ENCODE measurements at regions not wholly inside any gene's neighbourhood (a gene's known extent, or its start where the extent isn't known, plus 50 kb on each side); places are given as distances from the start of the nearest gene placed in this dataset.

DNA sequence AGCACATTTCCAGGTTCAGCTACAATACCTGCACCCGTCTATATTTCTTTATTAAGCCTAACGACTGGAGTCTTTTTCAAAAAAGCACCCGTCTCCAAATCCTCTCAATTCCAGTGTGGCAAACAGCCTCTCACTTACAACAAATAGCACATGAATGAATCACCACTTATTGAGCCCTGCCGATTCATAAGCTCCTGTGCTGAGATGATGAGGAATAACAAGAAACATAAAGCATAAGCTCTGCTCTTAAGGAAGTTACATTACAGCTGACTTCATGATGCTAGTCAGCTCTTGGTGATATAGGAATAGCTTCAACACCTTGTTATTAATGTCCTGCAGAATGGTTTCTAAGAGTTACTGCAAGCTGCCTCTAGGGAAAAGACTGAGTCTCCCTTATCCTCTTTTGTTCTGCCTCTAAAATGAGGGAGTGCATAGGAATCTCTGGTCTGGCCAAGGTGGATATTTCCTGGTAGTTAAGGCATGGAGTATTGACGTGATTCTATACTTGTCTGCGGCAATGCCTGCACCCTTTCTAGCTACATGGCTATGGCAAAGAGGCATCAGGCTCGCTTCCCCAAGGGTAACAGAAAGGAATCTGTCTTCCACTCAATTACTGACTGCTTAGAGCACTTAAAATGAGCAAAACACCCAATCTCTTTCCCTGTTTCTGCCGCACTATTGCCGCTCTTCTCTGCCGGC is 195.7 kb downstream of the KLF12 start:
- no peaks in the 10 kb centered on the region for H3K36me3 ChIP-seq
- DNase-seq: peak; percentile 18
- H3K27me3 ChIP-seq: no peaks in the 10 kb centered on the region
- no peaks in the 10 kb centered on the region for H3K9me3 ChIP-seq
- H3K4me3 ChIP-seq: no peak overlapping the region

DNA sequence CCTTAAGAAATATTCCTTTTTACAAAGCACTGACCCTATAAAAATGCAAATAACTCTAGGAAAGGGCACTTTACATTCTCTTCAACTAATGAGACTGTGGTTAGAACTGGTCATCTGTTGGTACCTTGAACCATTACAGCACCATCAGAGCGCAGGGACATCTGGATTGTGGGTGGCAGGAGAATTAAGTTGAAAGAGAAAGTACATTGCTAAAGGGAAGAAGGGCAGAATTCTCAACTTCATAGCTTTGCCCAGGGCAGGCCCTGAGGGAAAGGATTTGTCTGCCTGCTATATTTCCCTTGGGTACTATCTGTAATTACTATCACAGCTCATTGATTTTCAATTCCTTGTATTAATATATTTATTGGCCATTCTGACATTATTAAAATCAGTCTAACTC is 196.8 kb downstream of the KLF12 start:
- DNase-seq: no peak
- Histone ChIP-seq H3K4me3 (no peak overlapping the region), H3K27me3 (no peaks in the 10 kb centered on the region), H3K9me3 (no peaks in the 10 kb centered on the region), H3K36me3 (no peaks in the 10 kb centered on the region)

DNA sequence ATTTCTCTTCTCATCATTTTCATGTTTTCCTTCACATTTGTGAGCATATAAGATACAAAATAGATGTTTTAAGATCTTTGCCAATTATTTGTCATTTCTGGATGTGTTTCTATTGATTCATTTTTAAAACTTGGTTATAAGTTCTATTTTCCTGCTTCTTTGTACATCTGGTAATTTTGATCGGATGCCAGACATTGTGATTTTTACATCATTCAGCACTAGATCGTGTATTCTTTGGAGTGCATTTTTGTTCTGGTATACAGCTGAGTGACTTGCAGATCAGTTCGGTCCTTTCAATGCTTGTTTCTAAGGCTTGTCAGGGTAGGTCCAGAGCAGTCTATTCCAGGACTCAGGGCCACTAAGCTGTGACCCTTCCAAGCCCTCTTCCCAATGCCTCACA is 198.2 kb downstream of the KLF12 start:
- Histone ChIP-seq H3K9me3 (no peaks in the 10 kb centered on the region), H3K27me3 (no peaks in the 10 kb centered on the region), H3K36me3 (no peaks in the 10 kb centered on the region), H3K4me3 (no peak overlapping the region)
- DNase-seq: no peak

DNA sequence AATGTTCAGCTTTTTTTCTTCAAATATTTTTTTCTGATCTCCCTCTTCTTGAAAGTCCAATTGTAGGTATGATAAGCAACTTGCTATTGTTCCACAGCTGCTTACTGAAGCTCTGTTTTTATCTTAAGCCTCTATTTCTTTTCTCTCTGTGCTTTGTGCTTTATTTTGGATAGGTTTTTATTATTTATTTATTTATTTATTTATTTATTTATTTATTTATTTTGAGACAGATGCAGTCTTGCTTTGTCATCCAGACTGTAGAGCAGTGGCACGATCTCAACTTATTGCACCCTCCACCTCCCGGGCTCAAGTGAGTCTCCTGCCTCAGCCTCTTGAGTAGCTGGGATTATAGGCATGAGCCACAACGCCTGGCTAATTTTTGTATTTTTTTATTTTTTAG is 199.4 kb downstream of the KLF12 start:
- Histone ChIP-seq H3K9me3 (no peaks in the 10 kb centered on the region), H3K4me3 (no peak overlapping the region), H3K27me3 (no peaks in the 10 kb centered on the region), H3K36me3 (no peaks in the 10 kb centered on the region)
- DNase-seq: no peak

DNA sequence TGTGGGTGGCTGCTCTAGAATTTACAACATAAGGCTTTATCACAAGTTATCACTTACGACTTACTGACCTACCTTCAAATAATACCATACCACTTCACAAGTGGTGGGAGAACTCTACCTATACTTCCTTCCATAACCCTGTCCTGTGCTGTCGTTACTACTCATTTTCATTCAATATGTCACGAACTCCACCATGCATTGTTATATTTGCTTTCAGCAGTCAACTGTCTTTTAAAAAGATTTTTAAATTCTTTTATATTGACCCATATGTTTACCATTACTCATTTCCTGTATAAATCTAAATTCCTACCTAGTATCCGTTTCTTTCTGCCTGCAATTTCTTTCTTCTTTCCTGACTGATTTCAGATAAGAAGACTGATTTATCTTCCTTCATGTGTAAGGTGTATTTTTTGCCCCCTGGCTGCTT is 200.0 kb downstream of the KLF12 start:
- no peak overlapping the region for H3K4me3 ChIP-seq
- H3K9me3 ChIP-seq: no peaks in the 10 kb centered on the region
- H3K27me3 ChIP-seq: no peaks in the 10 kb centered on the region
- no peaks in the 10 kb centered on the region for H3K36me3 ChIP-seq
- DNase-seq: no peak

DNA sequence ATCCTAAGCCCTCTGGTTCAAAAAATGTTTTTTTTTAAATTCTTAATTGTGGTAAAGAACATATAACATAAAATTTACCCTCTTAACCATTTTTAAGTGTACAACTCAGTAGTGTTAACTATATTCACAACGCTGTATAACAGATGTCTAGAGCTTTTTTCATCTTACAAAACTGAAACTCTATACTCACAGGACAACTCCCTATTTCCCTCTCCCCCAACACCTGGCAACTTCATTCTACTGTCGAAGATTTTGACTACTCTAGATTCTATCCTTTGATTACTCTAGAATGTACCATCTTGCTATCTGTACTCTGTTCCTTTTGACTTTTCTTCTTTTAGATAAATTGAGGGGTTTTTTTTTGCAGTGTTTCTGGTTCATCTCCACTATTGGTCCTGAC is 200.4 kb downstream of the KLF12 start:
- Histone ChIP-seq H3K4me3 (no peak overlapping the region), H3K36me3 (no peaks in the 10 kb centered on the region), H3K27me3 (no peaks in the 10 kb centered on the region), H3K9me3 (no peaks in the 10 kb centered on the region)
- no peak for DNase-seq

DNA sequence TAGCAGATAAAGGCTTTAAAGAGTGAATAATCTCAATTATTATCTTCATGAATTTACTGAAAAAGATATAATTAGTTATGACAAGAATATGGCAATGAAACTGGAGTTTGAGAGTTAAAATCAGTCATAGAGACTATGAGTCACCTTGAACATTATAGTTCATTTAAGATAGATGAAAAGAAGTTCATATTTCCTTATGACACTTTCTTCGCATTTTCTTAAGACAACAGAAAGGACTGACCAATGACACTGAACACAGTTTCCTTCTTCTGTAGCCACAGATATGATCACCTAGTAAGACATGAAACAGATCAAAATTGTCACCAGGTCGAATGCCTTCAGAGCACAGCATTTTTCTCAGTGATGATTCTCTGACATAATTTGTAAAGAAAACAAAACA is 202.1 kb downstream of the KLF12 start:
- H3K9me3 ChIP-seq: no peaks in the 10 kb centered on the region; the same call in 1 of the 2 replicates
- no peak for DNase-seq
- H3K36me3 ChIP-seq: no peaks in the 10 kb centered on the region
- no peaks in the 10 kb centered on the region for H3K27me3 ChIP-seq
- H3K4me3 ChIP-seq: no peak overlapping the region

DNA sequence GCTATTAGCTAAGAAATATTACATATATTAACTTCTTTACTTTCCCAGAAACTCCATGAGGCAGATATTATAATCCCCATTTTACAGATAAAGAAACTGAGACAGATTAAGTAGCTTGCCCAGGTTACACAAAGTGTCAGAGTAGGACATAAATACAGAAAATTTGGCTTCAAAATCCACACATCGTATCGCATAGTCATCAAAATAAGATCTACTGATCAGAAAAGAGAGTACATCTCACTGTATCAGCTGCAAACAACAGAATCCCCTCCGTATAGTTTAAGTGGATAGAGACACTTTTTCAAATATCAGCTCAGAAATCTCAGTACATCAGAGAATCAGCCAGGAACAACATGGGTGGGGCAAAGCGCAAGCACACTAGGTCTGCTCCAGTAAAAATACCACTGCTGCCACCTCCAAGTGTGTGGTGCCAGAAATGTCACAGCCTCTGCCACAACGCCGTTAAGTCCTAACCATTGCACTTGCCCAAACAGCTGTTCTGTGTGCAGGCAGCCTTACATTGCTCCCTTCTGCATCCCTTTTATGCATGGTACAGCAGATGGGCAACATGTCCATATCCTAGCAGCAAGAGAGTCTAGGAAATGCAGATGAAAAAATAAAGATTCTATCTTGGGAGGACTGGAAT is 204.8 kb downstream of the KLF12 start:
- Histone ChIP-seq H3K9me3 (no peaks in the 10 kb centered on the region; the same call in 1 of the 2 replicates), H3K27me3 (no peaks in the 10 kb centered on the region), H3K4me3 (no peak overlapping the region), H3K36me3 (no peaks in the 10 kb centered on the region)
- no peak for DNase-seq

DNA sequence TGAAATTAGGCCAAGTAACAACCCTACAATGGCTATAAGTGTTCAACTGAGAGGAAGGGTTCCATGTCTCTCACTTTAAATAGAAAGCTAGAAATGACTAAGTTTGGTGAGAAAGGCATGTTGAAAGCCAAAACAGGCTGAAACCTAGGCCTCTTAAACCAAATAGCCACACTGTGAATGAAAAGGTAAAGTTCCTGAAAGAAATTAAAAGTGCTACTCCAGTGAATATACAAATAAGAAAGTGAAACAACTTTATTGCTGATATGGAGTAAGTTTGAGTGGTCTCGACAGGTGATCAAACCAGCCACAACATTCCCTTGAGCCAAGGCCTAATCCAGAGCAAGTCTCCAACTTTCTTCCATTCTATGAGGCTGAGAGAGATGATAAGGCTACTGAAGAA is 209.6 kb downstream of the KLF12 start:
- DNase-seq: no peak
- no peaks in the 10 kb centered on the region for H3K36me3 ChIP-seq
- no peak overlapping the region for H3K4me3 ChIP-seq
- H3K27me3 ChIP-seq: no peaks in the 10 kb centered on the region
- H3K9me3 ChIP-seq: no peaks in the 10 kb centered on the region; the same call in 1 of the 2 replicates

DNA sequence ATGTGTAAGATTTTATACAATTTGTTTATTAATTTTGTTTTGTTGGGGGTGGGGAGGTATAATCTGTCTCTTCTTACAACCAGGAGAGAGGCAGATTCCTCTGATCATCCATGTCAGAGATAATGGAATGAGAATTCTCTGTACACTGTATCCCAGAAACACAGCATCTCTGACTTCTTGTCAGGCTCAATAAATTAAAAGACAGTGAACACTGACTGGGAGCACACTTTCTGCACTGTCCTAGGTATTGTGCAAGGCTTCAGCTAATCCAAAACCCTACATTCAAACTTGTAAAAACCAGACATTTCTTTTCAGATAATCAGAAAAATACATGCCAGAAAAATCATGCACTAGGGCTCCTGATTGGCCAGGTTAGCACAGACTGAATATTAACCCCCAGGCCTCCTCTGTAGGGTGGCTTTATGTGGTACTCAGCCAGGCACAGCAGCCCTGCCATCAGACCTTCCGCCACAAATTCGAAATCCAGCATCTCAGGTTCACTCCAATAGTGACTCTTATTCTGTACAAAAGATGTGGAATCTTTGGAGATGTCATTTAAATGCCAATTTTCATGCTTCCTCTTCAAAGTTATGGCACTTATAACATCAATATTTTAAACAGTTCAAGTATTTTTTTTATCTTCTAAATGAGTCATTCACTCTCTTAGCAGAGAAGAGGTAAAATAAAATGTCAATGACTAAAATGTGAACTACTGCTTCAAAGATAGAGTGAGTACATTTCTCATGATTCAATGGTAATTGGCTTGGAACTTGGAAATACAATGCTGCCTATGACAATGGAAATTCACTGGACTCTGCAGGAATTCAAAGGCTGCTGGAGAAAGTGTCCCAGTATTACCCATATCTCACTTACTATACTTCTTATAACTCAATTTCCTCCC is 211.5 kb downstream of the KLF12 start:
- H3K9me3 ChIP-seq: no peaks in the 10 kb centered on the region
- H3K4me3 ChIP-seq: no peak overlapping the region
- H3K27me3 ChIP-seq: no peaks in the 10 kb centered on the region
- H3K36me3 ChIP-seq: no peaks in the 10 kb centered on the region
- no peak for DNase-seq

DNA sequence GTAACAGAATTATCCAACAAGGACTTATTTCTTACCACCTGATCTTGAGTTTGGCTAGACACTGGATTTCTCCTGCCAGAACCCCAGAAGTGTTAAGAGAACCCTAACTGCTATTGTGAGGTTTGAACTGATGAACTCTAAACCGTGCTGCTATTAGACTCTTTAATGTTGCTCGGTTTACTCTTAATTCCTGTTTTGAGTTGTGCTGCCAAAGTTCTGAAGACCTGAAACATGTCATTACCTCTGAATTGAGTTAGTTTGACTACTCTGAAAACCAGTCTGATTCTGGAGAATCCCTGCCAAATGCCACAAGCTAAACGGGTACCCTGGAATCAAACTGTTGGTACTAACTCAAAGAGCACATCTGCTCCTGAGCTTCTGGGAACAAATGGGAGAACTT is 215.5 kb downstream of the KLF12 start:
- no peaks in the 10 kb centered on the region for H3K27me3 ChIP-seq
- no peaks in the 10 kb centered on the region for H3K36me3 ChIP-seq
- no peaks in the 10 kb centered on the region for H3K9me3 ChIP-seq
- DNase-seq: no peak
- no peak overlapping the region for H3K4me3 ChIP-seq

DNA sequence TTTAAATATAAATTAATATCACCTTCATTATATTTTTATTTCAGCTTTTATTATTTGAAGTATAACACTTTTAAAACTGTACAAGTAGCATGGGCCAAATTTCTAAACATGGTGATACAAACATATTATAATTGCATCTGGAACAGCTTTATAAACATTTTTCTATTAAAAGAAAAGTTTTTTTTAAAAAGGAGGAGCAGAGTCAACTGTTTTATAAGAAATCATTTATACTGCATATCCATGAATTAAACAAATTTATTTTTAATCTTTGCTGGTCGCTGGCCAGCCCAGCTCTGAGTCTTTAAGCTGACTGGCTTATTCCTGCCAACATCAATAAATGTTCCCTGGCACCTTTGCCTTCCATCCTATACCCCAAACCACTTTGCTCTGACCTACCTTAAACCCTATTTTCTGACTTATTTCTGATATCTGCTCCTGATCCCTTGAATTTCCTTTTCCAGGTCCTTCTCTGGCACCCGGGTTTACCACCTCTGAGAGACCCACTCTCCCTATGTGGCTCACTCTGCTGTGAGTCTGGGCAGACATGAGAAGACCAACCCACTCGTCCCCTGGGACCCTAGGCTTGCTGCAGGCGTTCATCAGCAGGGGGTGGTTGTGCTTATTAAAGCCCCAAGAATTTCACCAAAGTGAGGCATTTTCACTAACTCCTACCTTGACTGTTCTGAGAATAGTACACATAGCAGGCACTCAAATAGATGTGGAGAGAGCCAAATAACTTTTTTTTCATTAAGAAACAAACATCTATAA is 220.3 kb downstream of the KLF12 start:
- no peak overlapping the region for H3K4me3 ChIP-seq
- no peaks in the 10 kb centered on the region for H3K9me3 ChIP-seq
- H3K27me3 ChIP-seq: no peaks in the 10 kb centered on the region
- peak; percentile 14 for DNase-seq
- no peaks in the 10 kb centered on the region for H3K36me3 ChIP-seq

DNA sequence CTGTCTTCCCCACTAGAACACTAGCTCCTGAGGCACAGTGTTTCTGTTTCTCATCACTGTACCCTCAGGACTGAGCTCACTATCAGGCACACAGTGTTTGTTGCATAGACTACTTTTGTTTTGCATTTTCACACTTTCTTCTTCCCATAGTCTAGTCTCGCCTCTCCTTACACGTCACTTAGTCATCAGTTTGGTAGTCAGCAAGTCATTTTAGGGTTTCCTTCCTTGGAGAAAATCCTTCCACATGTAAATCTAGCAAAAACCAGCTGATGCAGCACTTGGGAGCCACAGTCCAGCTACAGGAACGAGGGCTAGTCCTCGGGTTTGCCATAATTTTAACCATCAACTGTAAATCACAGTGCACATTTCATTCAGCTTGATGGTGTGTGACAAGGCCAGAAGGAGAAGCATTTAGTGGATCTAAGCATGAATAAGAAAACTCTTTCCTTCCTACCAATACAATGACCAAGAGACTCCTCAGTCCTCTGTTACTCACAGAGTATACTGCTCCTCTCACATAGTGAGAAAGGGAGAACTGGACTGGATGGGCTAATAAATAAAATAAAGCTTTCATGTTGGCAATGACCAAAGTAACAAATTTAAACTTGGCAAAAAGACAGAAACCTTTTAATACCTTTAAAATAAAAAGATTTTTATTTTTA is 221.0 kb downstream of the KLF12 start:
- H3K27me3 ChIP-seq: no peaks in the 10 kb centered on the region
- DNase-seq: no peak
- no peak overlapping the region for H3K4me3 ChIP-seq
- H3K9me3 ChIP-seq: no peaks in the 10 kb centered on the region
- H3K36me3 ChIP-seq: no peaks in the 10 kb centered on the region

DNA sequence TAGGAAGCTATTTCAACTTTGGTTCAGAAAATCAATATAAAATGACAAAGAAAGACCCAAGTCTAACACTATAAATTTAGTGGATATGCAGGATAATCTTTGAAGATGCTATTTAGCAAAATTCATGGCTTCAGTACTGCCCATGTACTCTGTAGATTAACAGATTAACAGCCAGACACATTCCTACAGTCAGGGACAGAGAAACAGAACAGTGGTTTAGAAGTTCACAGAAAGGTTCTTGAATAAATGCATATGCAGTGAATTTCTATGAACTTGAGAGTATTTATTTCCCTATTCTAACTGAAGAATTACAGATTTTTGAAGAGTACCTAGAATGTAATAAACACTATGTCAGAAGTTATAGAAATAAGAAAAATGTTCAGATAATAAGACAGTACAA is 222.8 kb downstream of the KLF12 start:
- Histone ChIP-seq H3K9me3 (no peaks in the 10 kb centered on the region), H3K27me3 (no peaks in the 10 kb centered on the region), H3K4me3 (no peak overlapping the region), H3K36me3 (no peaks in the 10 kb centered on the region)
- no peak for DNase-seq

DNA sequence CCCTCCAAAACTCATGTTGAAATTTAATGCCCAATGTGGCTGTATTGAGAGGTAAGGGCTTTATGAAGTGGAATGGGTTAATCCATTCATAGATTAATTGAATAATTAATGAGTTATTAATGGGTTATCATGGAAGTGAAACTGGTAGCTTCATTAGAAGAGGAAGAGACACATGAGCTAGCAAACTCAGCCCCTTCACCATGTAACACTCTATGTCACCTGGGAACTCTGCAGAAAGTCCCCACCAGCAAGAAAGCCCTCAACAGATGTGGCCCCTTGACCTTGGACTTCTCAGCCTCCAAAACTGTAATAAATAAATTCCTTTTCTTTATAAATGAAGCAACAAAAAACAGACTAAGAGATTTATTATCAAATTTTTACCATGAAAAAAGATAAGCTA is 223.5 kb downstream of the KLF12 start:
- DNase-seq: no peak
- Histone ChIP-seq H3K27me3 (no peaks in the 10 kb centered on the region), H3K9me3 (no peaks in the 10 kb centered on the region), H3K36me3 (no peaks in the 10 kb centered on the region), H3K4me3 (no peak overlapping the region)

DNA sequence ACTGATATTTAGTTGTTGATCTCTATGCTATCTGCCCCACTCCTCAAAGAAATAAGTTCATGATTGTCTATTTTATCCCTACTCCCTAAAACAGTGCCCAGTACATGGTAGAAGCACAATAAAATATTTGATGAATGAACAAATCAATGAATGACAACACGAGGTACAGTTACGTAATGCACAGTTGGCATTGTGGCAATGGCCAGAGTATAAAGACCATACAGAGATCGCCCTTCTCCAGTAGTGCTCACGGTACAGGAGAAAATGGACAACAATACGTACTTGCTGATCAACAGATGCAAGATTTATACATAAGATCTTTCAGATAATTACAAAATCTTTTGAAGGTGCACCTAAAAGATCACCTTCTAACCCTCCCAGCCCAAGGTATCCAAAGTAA is 225.4 kb downstream of the KLF12 start:
- Histone ChIP-seq H3K4me3 (no peak overlapping the region), H3K27me3 (no peaks in the 10 kb centered on the region), H3K36me3 (no peaks in the 10 kb centered on the region), H3K9me3 (no peaks in the 10 kb centered on the region)
- DNase-seq: no peak
